A172 (cell line): ENCODE measurements at regions not wholly inside any gene's neighbourhood (a gene's known extent, or its start where the extent isn't known, plus 50 kb on each side); places are given as distances from the start of the nearest gene placed in this dataset.

Experiments
- DNase-seq: peaks from one replicate; pipeline ENCODE4 v3.0.0-alpha.2; 2015; ENCODE audit warnings: low spot score

DNA sequence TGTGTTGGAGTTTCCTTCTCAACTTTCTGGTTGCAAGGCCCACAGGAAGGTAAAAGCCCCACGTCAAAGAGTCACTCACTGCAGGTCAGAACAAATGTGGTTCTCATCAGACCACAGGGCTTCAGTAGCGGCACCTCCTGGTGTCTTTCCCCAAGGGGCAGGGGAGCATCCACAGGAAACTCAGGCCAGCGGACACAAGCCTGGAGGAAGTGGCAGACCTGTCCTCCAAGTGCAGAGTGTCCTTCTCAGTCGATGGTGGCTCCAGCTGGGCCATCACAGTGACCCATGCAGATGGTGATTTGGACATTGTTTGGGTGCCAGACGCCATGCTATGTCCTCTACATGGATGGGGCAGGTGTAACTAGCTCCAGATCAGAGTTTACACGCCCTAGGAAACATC lies 84.9 kb downstream of the ACKR3 start:
- no peak for DNase-seq

DNA sequence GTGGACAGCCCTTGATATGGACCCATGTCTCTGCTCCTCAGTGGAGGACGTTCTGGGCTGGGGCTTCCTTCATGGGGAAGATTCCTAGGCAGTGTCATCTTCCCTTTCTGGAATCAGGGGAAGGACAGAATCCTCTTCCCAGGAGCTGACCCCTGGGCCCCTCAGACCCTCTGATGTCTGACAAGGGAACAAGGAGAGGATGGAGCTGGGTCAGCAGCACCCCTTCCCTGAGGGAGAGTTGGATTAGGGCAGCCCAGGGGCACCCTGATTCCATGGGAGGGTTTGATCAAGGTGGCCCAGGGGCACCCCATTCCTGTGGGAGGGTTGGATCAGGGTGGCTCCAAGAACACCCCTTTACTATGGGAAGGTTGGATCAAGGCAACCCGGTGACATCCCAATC lies 86.5 kb downstream of the ACKR3 start:
- no peak for DNase-seq

- no peak for DNase-seq
Observed at GRCh38 chr2:236656721-236657120, 87.1 kb downstream of the ACKR3 start.

DNA sequence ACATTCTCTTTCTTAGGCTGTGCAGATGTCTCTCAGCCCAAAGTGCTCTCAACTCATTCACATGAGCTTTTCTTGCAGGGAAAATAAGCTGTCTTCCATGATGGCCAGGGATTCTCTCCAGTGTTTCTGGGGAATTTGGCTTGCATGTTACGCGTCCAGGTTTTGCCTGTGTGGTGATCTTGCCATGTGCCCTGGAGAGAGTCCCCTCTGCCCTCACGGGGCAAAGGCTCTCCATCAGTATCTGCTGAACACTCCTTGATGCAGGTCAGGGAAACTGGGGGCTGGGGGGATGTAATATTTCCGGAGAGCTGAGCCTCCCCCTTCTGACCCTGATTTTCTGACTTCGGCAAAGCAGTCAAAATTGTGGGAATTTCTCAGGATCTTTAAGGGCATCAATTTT lies 87.6 kb downstream of the ACKR3 start:
- no peak for DNase-seq

- no peak for DNase-seq
Observed at GRCh38 chr2:236657801-236658200, 88.2 kb downstream of the ACKR3 start.

- DNase-seq = no peak
Observed at GRCh38 chr2:236658974-236659757, 89.5 kb downstream of the ACKR3 start.

DNA sequence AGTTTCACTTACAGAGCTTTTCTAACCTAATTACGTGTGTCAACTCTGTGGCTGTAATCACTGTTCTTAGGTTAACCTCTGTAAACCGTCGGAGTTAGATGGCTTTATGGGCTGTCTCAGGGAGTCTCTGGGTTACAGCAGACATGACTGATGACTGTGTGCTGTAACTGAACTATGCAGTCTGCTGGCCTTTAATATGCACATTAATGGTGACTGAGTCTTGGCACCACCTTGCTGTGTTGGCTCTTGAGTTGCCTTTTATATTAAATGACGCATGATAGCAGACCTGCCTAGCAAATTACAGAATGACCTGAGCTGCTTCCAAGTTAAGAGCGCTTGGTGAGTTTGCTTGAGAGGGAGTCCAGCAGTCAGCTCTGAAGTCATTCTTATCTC lies 90.1 kb downstream of the ACKR3 start:
- DNase-seq = peak; percentile 93

GRCh38 chr2:236661061-236661761 lies 91.6 kb downstream of the ACKR3 start:
- DNase-seq = peak; percentile 87

DNA sequence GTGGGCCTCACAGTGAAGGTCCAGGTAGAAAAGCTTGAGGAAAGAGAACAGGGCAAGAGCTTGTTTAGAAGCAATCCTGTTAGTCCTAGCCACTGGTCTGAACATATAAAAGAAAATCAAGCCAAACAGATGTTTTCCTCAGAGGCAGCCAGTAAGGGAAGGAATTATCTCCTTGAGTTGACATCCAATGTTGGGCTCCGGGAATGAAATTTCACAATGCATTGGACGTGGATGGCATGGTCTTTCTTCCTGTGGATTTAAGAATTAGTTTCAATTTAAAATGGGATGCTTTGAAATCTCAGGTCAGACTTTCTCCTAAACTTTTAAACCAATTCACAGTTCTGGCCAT lies 92.1 kb downstream of the ACKR3 start:
- no peak for DNase-seq

- no peak for DNase-seq
Observed at GRCh38 chr2:236662231-236663185, 92.9 kb downstream of the ACKR3 start.

GRCh38 chr2:236663287-236664101 lies 93.9 kb downstream of the ACKR3 start:
- peak; percentile 76 for DNase-seq

GRCh38 chr2:236664136-236664535 lies 94.5 kb downstream of the ACKR3 start:
- no peak for DNase-seq

GRCh38 chr2:236665101-236665500 lies 95.5 kb downstream of the ACKR3 start:
- peak; percentile 52 for DNase-seq

DNA sequence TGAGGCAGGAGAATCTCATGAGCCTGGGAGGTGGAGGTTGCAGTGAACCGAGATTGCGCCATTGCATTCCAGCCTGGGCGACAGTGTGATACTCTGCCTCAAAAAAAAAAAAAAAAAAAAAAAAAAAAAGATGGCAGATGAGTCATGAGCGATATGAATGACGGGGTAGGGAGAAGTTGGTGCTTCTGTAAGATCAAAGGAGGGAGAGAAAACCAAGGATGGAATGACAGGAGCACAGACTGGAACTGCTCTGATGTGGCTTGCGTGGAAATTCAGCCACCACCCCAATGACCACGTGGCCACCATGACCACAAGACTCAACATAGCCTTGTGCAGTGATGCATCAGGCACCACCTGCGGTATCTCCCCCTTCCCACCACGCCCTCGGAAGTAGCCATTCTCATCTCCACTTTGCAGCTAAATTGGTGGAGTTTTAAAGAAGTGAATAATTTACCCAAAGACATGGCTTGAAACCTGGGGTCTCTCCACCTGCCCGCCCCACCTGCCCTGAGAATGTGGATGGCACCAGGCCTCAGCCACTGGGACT lies 96.0 kb downstream of the ACKR3 start:
- peak; percentile 81 for DNase-seq

- no peak for DNase-seq
Observed at GRCh38 chr2:236666646-236667204, 97.1 kb downstream of the ACKR3 start.

DNA sequence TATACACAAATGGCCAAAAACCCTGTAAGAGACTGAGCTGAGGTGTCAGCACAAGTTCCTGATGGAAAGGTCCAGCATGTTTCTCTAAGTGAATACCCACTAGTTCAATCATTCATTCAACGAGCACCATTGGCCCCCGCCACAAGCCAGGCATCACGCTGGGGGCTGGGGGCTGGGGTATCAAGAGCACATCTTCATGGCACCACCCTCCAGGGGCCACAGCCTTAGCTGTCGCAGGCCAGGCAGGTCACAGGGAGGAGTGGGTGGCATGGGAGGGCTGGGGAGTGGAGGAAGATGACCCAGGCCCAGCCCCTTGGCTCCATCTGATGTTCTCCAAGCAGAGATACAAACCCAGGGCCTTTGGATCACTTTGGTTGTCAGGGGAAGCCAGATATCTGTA lies 97.9 kb downstream of the ACKR3 start:
- no peak for DNase-seq

- no peak for DNase-seq
Observed at GRCh38 chr2:236668531-236668969, 98.9 kb downstream of the ACKR3 start.

GRCh38 chr2:236670235-236670620 lies 100.6 kb downstream of the ACKR3 start:
- no peak for DNase-seq

DNA sequence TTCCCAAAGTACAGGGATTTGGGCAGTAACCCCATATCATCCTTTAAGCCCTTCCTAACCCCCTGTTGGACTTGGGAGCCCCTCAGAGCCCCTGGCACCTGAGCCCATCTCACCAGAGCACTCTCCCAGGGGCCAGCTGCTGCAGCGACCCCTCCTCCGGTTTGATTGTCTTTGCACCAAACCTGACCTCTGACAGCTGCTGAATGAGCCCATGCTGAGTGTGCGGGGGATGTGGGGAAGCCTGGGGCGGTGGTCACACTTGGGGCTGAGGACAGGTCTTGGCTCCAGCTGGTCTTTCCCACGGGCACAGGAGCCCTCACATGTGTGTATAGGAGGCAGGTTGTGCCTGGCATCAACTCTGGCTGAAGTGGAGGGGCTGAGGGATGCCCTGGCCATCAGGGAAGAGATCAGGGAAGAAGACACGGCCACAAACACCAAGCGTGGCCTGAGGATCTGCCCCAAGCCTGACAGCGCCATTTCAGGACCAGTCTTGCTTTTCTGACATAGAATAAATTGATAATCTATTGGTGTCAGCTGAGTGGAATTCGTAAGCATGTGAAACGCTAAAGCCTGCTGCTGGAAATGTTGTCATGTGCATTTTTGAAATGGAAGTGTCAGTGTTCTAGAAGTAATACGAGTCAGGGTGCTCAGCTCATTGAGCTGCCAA lies 102.4 kb downstream of the ACKR3 start:
- no peak for DNase-seq

GRCh38 chr2:236672606-236673005 lies 103.0 kb downstream of the ACKR3 start:
- DNase-seq = no peak
